MM.1S (cell line): ENCODE measurements at regions not wholly inside any gene's neighbourhood (a gene's known extent, or its start where the extent isn't known, plus 50 kb on each side); places are given as distances from the start of the nearest gene placed in this dataset.

Experiments used
- DNase-seq: peaks from one replicate; pipeline ENCODE4 v3.0.0-alpha.2; 2015
- H2AFZ ChIP-seq: fragments of 300-600 bp; sonication (generic); 2 replicates; pipeline ENCODE4 v1.6.0; 2016; ENCODE audit warnings: antibody characterized with exemption, low read length
- H3F3A ChIP-seq: fragments of 300-600 bp; sonication (generic); 2 replicates; pipeline ENCODE4 v1.6.1; 2016; ENCODE audit warnings: mild to moderate bottlenecking, antibody characterized with exemption, low read length, moderate library complexity, mixed read lengths; ENCODE audit not compliant: insufficient read depth
- H3K27ac ChIP-seq: fragments of 300-600 bp; sonication (generic); 2 replicates; pipeline ENCODE4 v1.5.1; 2016; ENCODE audit warnings: mild to moderate bottlenecking, low read length
- H3K27me3 ChIP-seq: fragments of 300-600 bp; sonication (generic); replicated peaks from 2 replicates; pipeline ENCODE4 v1.6.0; 2016; ENCODE audit warnings: low read length; ENCODE audit not compliant: insufficient read depth
- H3K36me3 ChIP-seq: fragments of 300-600 bp; sonication (generic); replicated peaks from 2 replicates; pipeline ENCODE4 v1.6.1; 2016; ENCODE audit warnings: mild to moderate bottlenecking, low read length, mixed read lengths; ENCODE audit not compliant: insufficient read depth
- H3K4me1 ChIP-seq: fragments of 300-600 bp; sonication (generic); 2 replicates; pipeline ENCODE4 v1.6.1; 2016; ENCODE audit warnings: low read length, mixed read lengths
- H3K4me2 ChIP-seq: fragments of 300-600 bp; sonication (generic); 2 replicates; pipeline ENCODE4 v1.6.0; 2016; ENCODE audit warnings: low read depth, low read length
- H3K4me3 ChIP-seq: fragments of 300-600 bp; sonication (generic); 2 replicates; pipeline ENCODE4 v1.5.1; 2016; ENCODE audit warnings: low read length, mixed read lengths
- H3K79me2 ChIP-seq: fragments of 300-600 bp; sonication (generic); 2 replicates; pipeline ENCODE4 v1.6.1; 2016; ENCODE audit warnings: mixed run types, low read length, mixed read lengths
- H3K9ac ChIP-seq: fragments of 300-600 bp; sonication (generic); 2 replicates; pipeline ENCODE4 v1.6.1; 2016; ENCODE audit warnings: low read length, mixed read lengths
- H3K9me2 ChIP-seq: fragments of 300-600 bp; sonication (generic); replicated peaks from 2 replicates; pipeline ENCODE4 v1.6.1; 2016; ENCODE audit warnings: mild to moderate bottlenecking, low read length, mixed read lengths; ENCODE audit not compliant: insufficient read depth
- H3K9me3 ChIP-seq: fragments of 300-600 bp; sonication (generic); replicated peaks from 2 replicates; pipeline ENCODE4 v1.6.1; 2016; ENCODE audit warnings: mild to moderate bottlenecking, low read length, mixed read lengths; ENCODE audit not compliant: insufficient read depth
- H4K20me1 ChIP-seq: fragments of 300-600 bp; sonication (generic); 2 replicates; pipeline ENCODE4 v1.6.1; 2016; ENCODE audit warnings: mild to moderate bottlenecking, low read length, moderate library complexity, mixed read lengths; ENCODE audit not compliant: insufficient read depth
- EZH2 ChIP-seq: fragments of 300-600 bp; sonication (generic); optimal IDR thresholded peaks from 2 replicates; pipeline ENCODE3; 2017; ENCODE audit warnings: low read depth, mild to moderate bottlenecking, antibody characterized with exemption, low read length, mixed read lengths
- EZH2phosphoT487 ChIP-seq: fragments of 300-600 bp; sonication (generic); IDR thresholded peaks from 2 replicates; pipeline ENCODE4 v1.6.1; 2018; ENCODE audit warnings: antibody characterized with exemption, low read length
- TF ChIP-seq, protein P1 (sequence below): fragments of 300-600 bp; sonication (generic); IDR thresholded peaks from 2 replicates; pipeline ENCODE4 v1.5.1; 2016; ENCODE audit warnings: antibody characterized with exemption, low read length, mixed read lengths

DNA sequence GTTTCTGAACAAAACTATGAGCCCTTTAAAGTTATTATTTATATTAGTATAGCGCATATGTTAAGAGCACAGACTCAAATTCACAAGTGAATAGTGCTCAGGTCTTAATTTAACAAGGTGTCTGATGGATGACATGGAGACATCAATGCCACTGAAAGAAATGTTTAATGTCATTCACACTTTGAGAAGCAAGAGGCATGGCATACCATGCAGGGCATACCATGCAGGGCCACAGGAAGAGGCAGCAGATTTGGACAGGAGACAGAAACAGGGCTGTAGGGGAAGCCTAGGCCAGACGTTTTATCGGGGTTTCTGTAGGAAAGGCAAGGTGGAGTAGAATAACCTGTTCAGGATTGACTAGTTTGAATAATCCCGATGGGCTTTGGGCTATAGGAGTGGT, 150.2 kb upstream of the KCNH8 start:
- Histone ChIP-seq H3K27me3 (no peaks in the 10 kb centered on the region), H3K9ac (no peak overlapping the region)

GRCh38 chr3:18992709-18993108, 155.6 kb upstream of the KCNH8 start:
- no peaks in the 10 kb centered on the region for H3K27me3 ChIP-seq
- H3F3A ChIP-seq: no peaks in the 10 kb centered on the region
- TF ChIP-seq, protein P1, sequence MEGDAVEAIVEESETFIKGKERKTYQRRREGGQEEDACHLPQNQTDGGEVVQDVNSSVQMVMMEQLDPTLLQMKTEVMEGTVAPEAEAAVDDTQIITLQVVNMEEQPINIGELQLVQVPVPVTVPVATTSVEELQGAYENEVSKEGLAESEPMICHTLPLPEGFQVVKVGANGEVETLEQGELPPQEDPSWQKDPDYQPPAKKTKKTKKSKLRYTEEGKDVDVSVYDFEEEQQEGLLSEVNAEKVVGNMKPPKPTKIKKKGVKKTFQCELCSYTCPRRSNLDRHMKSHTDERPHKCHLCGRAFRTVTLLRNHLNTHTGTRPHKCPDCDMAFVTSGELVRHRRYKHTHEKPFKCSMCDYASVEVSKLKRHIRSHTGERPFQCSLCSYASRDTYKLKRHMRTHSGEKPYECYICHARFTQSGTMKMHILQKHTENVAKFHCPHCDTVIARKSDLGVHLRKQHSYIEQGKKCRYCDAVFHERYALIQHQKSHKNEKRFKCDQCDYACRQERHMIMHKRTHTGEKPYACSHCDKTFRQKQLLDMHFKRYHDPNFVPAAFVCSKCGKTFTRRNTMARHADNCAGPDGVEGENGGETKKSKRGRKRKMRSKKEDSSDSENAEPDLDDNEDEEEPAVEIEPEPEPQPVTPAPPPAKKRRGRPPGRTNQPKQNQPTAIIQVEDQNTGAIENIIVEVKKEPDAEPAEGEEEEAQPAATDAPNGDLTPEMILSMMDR: no peak
- TF ChIP-seq EZH2phosphoT487 (no peak), EZH2 (no peak)
- no peaks in the 10 kb centered on the region for H3K79me2 ChIP-seq
- no peak overlapping the region for H3K9ac ChIP-seq
- no peaks in the 10 kb centered on the region for H3K4me1 ChIP-seq
- DNase-seq: no peak
- no peak overlapping the region for H3K27ac ChIP-seq
- no peaks in the 10 kb centered on the region for H4K20me1 ChIP-seq
- H3K4me2 ChIP-seq: no peak overlapping the region
- no peaks in the 10 kb centered on the region for H3K36me3 ChIP-seq
- H3K9me3 ChIP-seq: no peaks in the 10 kb centered on the region
- H3K4me3 ChIP-seq: no peak overlapping the region
- no peaks in the 10 kb centered on the region for H3K9me2 ChIP-seq
- H2AFZ ChIP-seq: no peak overlapping the region

More for the DNA sequence above, 150.2 kb upstream of the KCNH8 start:
- H4K20me1 ChIP-seq: no peaks in the 10 kb centered on the region
- no peak overlapping the region for H2AFZ ChIP-seq
- no peaks in the 10 kb centered on the region for H3K4me1 ChIP-seq
- H3K4me2 ChIP-seq: no peak overlapping the region
- DNase-seq: no peak
- TF ChIP-seq EZH2: no peak
- TF ChIP-seq, protein P1: no peak
- no peak for TF ChIP-seq EZH2phosphoT487
- H3K27ac ChIP-seq: no peak overlapping the region
- no peaks in the 10 kb centered on the region for H3K9me2 ChIP-seq
- H3K79me2 ChIP-seq: no peaks in the 10 kb centered on the region
- no peaks in the 10 kb centered on the region for H3K9me3 ChIP-seq
- H3F3A ChIP-seq: no peaks in the 10 kb centered on the region
- no peaks in the 10 kb centered on the region for H3K36me3 ChIP-seq
- no peak overlapping the region for H3K4me3 ChIP-seq

- H3K4me3 ChIP-seq: no peak overlapping the region
- H3K79me2 ChIP-seq: no peaks in the 10 kb centered on the region
- no peaks in the 10 kb centered on the region for H3K4me1 ChIP-seq
- no peaks in the 10 kb centered on the region for H4K20me1 ChIP-seq
- no peak overlapping the region for H3K4me2 ChIP-seq
- no peaks in the 10 kb centered on the region for H3K9me3 ChIP-seq
- no peak overlapping the region for H2AFZ ChIP-seq
- no peak for DNase-seq
- no peaks in the 10 kb centered on the region for H3K36me3 ChIP-seq
- no peak overlapping the region for H3K9ac ChIP-seq
- H3K27ac ChIP-seq: no peak overlapping the region
- no peaks in the 10 kb centered on the region for H3K27me3 ChIP-seq
- no peaks in the 10 kb centered on the region for H3K9me2 ChIP-seq
- no peaks in the 10 kb centered on the region for H3F3A ChIP-seq
- TF ChIP-seq EZH2phosphoT487 (no peak), EZH2 (no peak)
- TF ChIP-seq, protein P1: no peak
Measured at GRCh38 chr3:18989237-18989795, 159.0 kb upstream of the KCNH8 start.
